ENCODE measurements at regions not wholly inside any gene's neighbourhood (a gene's known extent, or its start where the extent isn't known, plus 50 kb on each side); places are given as distances from the start of the nearest gene placed in this dataset.

- no peak overlapping the region for H2BK15ac ChIP-seq (ENCODE audit: low read depth, low read length)
- H2AK5ac ChIP-seq (ENCODE audit: low read depth, low read length) = no peak overlapping the region
- no peak overlapping the region for H3K27ac ChIP-seq (ENCODE audit: insufficient read depth, low read length)
Observed at GRCh38 chr6:78363688-78364087, 503.7 kb upstream of the IRAK1BP1 start.

More at GRCh38 chr6:78363688-78364087, 503.7 kb upstream of the IRAK1BP1 start:
- no peak overlapping the region for H3K9ac ChIP-seq (ENCODE audit: low read depth, low read length)
- dilution Hi-C loops (cut with HindIII; ENCODE audit: low sequenced_read_pairs, unreplicated experiment) = no loop called here
- in situ Hi-C loops (cut with MboI; ENCODE audit: low sequenced_read_pairs) = no loop called here
- H3K4me2 ChIP-seq (ENCODE audit: low read depth, low read length) = no peak overlapping the region
- POLR2A ChIA-PET (ENCODE audit: unreplicated experiment) = no interaction called here
- no peaks in the 10 kb centered on the region for H3K79me1 ChIP-seq (ENCODE audit: low read depth in 1 of 2, low read length in 2 of 2)
- H4K20me1 ChIP-seq (ENCODE audit: insufficient read depth, low read length) = no peaks in the 10 kb centered on the region
- no peak overlapping the region for H2AFZ ChIP-seq (replicated peaks; ENCODE audit: low read length, poor library complexity)
- H2BK5ac ChIP-seq (ENCODE audit: low read depth, low read length, poor library complexity, severe bottlenecking) = no peak overlapping the region
- H4K5ac ChIP-seq (ENCODE audit: low read depth, low read length) = no peak overlapping the region
- no peak overlapping the region for H3K56ac ChIP-seq (ENCODE audit: extremely low read depth, insufficient read depth, low read length)
- H3K36me3 ChIP-seq (ENCODE audit: control insufficient read depth, insufficient read depth, low read length) = no peaks in the 10 kb centered on the region
- H3K18ac ChIP-seq (ENCODE audit: low read depth, low read length) = no peak overlapping the region
- H3K4ac ChIP-seq (ENCODE audit: low read depth, low read length) = no peak overlapping the region
- no TSS peak for BruUV-seq (replicated peaks)
- H2BK120ac ChIP-seq (ENCODE audit: low read depth, low read length) = no peak overlapping the region
- no peak overlapping the region for H2AK9ac ChIP-seq (replicated peaks; ENCODE audit: low read depth, low read length, poor library complexity)
- ATAC-seq (ENCODE audit: low read depth) = no peak
- intact Hi-C loops (cut with micrococcal nuclease) = no loop called here
- no peak overlapping the region for H3K14ac ChIP-seq (replicated peaks; ENCODE audit: low read depth, low read length)
- DNase-seq = no peak
- no peak overlapping the region for H4K91ac ChIP-seq (ENCODE audit: insufficient read depth, low read depth, low read length)
- CTCF ChIA-PET = no interaction called here
- TF ChIP-seq MAFK (IDR thresholded peaks at IDR 0.05; ENCODE audit: low read depth, low read length) = no peak
- no peak for TF ChIP-seq ELK1 (IDR thresholded peaks at IDR 0.05; ENCODE audit: borderline replicate concordance, low read depth, low read length)
- TF ChIP-seq SMC3 (IDR thresholded peaks at IDR 0.05; ENCODE audit: low read depth, low read length) = no peak
- TF ChIP-seq CEBPB (IDR thresholded peaks at IDR 0.05; ENCODE audit: low read depth, low read length) = no peak
- no peak for TF ChIP-seq RCOR1 (IDR thresholded peaks at IDR 0.05; ENCODE audit: insufficient replicate concordance, low read length)
- no peak for TF ChIP-seq RAD21 (IDR thresholded peaks at IDR 0.05; ENCODE audit: low read length)
- TF ChIP-seq CHD1 (IDR thresholded peaks at IDR 0.05; ENCODE audit: low read depth, low read length) = no peak
- TF ChIP-seq MAZ (IDR thresholded peaks at IDR 0.05; ENCODE audit: borderline replicate concordance, low read depth, low read length) = no peak
- TF ChIP-seq CTCF (conservative IDR thresholded peaks at IDR 0.05; ENCODE audit: low read depth, low read length) = no peak
- TF ChIP-seq BHLHE40 (IDR thresholded peaks at IDR 0.05; ENCODE audit: low read depth, low read length) = no peak
- TF ChIP-seq MXI1 (IDR thresholded peaks at IDR 0.05; ENCODE audit: borderline replicate concordance, low read depth, low read length) = no peak
- no peak for TF ChIP-seq POLR2A (IDR thresholded peaks at IDR 0.05; ENCODE audit: low read depth, low read length)
- TF ChIP-seq RFX5 (IDR thresholded peaks at IDR 0.05; ENCODE audit: low read depth, low read length) = no peak
- TF ChIP-seq FOS (IDR thresholded peaks at IDR 0.05; ENCODE audit: low read depth, low read length) = no peak
- no peak for TF ChIP-seq NFE2L2 (IDR thresholded peaks at IDR 0.05; ENCODE audit: low read depth, low read length)
- no peak for TF ChIP-seq USF2 (IDR thresholded peaks at IDR 0.05; ENCODE audit: low read depth, low read length)
- H3K4me1 ChIP-seq (ENCODE audit: control insufficient read depth, insufficient read depth, low read length) = no peaks in the 10 kb centered on the region
- H3K9me3 ChIP-seq (ENCODE audit: control insufficient read depth, insufficient read depth, low read length) = peaks cover 3% of the 10 kb centered on the region; the same call in 1 of the 2 replicates
- no peak overlapping the region for H4K8ac ChIP-seq (ENCODE audit: low read depth in 2 of 2, low read length in 2 of 2)
- H3K27me3 ChIP-seq (ENCODE audit: control insufficient read depth, insufficient read depth, low read length) = no peaks in the 10 kb centered on the region
- H3K23ac ChIP-seq (ENCODE audit: low read depth, low read length) = no peak overlapping the region
- H2BK20ac ChIP-seq (ENCODE audit: low read depth, low read length) = no peak overlapping the region
- H3K4me3 ChIP-seq (ENCODE audit: insufficient read depth, low read depth, low read length) = no peak overlapping the region
- no peaks in the 10 kb centered on the region for H3K9me1 ChIP-seq (ENCODE audit: insufficient read depth, low read length)

Data from IMR-90 (cell line).